ENCODE measurements at regions not wholly inside any gene's neighbourhood (a gene's known extent, or its start where the extent isn't known, plus 50 kb on each side); places are given as distances from the start of the nearest gene placed in this dataset.
"Not testable (repeated sequence)": the region's sequence is repeated elsewhere in the genome, so short reads cannot be mapped to it uniquely, and the experiment has no call there.

DNA sequence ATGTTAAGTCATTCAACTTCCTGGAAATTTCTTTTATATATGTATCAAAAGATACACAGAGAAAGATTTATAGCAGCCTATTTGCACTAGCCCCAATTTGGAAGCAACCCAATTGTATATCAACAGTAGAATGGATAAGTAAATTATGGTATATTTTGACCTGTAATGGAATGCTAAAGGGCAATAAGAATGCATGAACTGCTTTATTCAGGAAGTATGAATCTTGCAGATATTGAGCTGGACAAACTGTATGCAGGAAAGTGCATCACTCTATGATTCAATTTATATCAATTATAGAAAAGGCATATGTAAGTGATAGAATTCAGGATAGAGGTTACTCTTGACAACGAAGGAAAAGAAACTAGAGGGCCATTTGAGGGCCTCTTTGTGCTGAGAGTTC is 913.1 kb upstream of the FBXO33 start:
- intact Hi-C loops (cut with DNase I): no loop called here
- TF ChIP-seq POLR2AphosphoS5 (IDR thresholded peaks at IDR 0.05; ENCODE audit: insufficient read depth in 1 of 2, low read depth in 1 of 2): no peak
- TF ChIP-seq POLR2A (IDR thresholded peaks at IDR 0.05): no peak
- TF ChIP-seq, protein P1, sequence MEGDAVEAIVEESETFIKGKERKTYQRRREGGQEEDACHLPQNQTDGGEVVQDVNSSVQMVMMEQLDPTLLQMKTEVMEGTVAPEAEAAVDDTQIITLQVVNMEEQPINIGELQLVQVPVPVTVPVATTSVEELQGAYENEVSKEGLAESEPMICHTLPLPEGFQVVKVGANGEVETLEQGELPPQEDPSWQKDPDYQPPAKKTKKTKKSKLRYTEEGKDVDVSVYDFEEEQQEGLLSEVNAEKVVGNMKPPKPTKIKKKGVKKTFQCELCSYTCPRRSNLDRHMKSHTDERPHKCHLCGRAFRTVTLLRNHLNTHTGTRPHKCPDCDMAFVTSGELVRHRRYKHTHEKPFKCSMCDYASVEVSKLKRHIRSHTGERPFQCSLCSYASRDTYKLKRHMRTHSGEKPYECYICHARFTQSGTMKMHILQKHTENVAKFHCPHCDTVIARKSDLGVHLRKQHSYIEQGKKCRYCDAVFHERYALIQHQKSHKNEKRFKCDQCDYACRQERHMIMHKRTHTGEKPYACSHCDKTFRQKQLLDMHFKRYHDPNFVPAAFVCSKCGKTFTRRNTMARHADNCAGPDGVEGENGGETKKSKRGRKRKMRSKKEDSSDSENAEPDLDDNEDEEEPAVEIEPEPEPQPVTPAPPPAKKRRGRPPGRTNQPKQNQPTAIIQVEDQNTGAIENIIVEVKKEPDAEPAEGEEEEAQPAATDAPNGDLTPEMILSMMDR (IDR thresholded peaks at IDR 0.05): no peak
- DNase-seq (ENCODE audit: extremely low spot score in 2 of 2): no peak
- H3K4me1 ChIP-seq: no peaks in the 10 kb centered on the region
- H3K4me3 ChIP-seq: no peak overlapping the region
- H3K36me3 ChIP-seq: no peaks in the 10 kb centered on the region
- H3K27me3 ChIP-seq: no peaks in the 10 kb centered on the region
- no peaks in the 10 kb centered on the region for H3K9me3 ChIP-seq
- no peak overlapping the region for H3K27ac ChIP-seq

DNA sequence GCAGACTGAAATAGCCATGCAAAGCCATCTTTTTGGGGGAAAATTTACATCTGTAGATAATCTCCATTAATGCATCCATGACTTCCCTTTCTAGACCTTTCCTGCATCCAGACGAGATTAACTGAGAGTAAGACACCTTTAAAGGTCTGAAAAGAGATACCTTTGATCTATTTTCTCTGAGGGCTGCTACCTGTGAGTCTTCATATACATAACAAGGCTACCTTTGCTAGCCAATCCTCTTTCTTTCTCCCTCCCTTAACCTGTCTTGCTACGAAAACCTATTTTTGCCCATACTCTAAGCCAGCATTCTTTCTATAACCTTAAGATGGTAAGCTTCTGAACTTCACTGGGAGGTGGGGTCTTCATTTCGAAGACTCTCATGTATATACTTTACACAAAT is 908.5 kb upstream of the FBXO33 start:
- TF ChIP-seq, protein P1 (IDR thresholded peaks at IDR 0.05): no peak
- TF ChIP-seq POLR2A (IDR thresholded peaks at IDR 0.05) (no peak), POLR2AphosphoS5 (IDR thresholded peaks at IDR 0.05; ENCODE audit: insufficient read depth in 1 of 2, low read depth in 1 of 2) (no peak)
- intact Hi-C loops (cut with DNase I): no loop called here
- DNase-seq (ENCODE audit: extremely low spot score in 2 of 2): no peak
- H3K4me1 ChIP-seq: no peaks in the 10 kb centered on the region
- H3K9me3 ChIP-seq: no peaks in the 10 kb centered on the region
- H3K36me3 ChIP-seq: no peaks in the 10 kb centered on the region
- no peaks in the 10 kb centered on the region for H3K27me3 ChIP-seq
- H3K4me3 ChIP-seq: no peak overlapping the region
- H3K27ac ChIP-seq: no peak overlapping the region

DNA sequence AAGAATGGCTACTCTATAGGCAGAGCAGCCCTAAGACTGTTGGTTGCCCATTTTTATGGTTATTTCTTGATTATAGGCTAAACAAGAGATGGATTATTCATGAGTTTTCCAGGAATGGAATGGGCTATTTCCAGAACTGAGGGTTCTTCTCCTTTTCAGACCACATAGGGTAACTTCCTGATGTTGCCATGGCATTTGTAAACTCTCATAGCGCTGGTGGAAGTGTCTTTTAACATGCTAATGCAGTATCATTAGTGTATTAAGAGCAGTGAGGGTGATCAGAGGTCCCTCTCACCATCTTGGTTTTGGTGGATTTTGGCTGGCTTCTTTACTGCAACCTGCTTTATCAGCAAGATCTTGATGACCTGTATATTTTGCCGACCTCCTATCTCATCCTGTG is 904.6 kb upstream of the FBXO33 start:
- Histone ChIP-seq H3K9me3 (no peaks in the 10 kb centered on the region), H3K27ac (no peak overlapping the region), H3K4me3 (no peak overlapping the region), H3K36me3 (no peaks in the 10 kb centered on the region), H3K4me1 (no peaks in the 10 kb centered on the region), H3K27me3 (no peaks in the 10 kb centered on the region)
- TF ChIP-seq POLR2AphosphoS5 (IDR thresholded peaks at IDR 0.05; ENCODE audit: insufficient read depth in 1 of 2, low read depth in 1 of 2): no peak
- TF ChIP-seq, protein P1 (IDR thresholded peaks at IDR 0.05): no peak
- TF ChIP-seq POLR2A (IDR thresholded peaks at IDR 0.05): no peak
- DNase-seq (ENCODE audit: extremely low spot score in 2 of 2): no peak
- intact Hi-C loops (cut with DNase I): no loop called here

DNA sequence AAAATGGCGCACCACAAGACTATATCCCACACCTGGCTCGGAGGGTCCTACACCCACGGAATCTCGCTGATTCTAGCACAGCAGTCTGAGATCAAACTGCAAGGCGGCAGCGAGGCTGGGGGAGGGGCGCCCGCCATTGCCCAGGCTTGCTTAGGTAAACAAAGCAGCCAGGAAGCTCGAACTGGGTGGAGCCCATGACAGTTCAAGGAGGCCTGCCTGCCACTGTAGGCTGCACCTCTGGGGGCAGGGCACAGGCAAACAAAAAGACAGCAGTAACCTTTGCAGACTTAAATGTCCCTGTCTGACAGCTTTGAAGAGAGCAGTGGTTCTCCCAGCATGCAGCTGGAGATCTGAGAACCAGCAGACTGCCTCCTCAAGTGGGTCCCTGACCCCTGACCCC is 894.3 kb upstream of the FBXO33 start:
- intact Hi-C loops (cut with DNase I); DNase-seq (ENCODE audit: extremely low spot score in 2 of 2); H3K9me3 ChIP-seq; H3K36me3 ChIP-seq; H3K27ac ChIP-seq; H3K4me1 ChIP-seq; H3K27me3 ChIP-seq; H3K4me3 ChIP-seq: not testable (repeated sequence)

DNA sequence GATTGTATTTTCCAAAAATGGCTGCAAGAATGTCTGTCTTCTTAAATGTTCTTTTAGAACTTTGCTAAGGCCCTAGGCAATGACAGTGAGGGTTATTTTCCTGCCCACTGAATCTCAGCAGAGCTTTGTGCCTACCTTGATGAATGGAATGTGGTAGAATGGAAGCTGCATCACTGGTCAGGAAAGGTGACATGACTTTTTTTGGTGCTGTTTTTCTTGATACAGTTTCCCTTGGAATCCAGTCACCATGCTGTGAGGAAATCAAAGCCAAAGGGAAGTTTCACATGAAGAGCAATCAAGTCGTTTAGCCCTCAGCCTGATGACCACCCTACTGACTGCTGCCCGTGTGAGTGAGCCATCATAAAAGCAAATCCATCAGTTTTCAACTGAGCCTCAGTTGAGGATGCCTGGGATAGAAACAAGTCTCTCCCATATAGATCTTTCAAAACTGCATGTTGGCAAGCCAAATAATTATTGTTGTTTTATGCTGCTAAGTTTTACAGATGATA is 886.0 kb upstream of the FBXO33 start:
- TF ChIP-seq, protein P1 (IDR thresholded peaks at IDR 0.05): no peak
- TF ChIP-seq POLR2A (IDR thresholded peaks at IDR 0.05) (no peak), POLR2AphosphoS5 (IDR thresholded peaks at IDR 0.05; ENCODE audit: insufficient read depth in 1 of 2, low read depth in 1 of 2) (no peak)
- H3K36me3 ChIP-seq: no peaks in the 10 kb centered on the region
- H3K9me3 ChIP-seq: no peaks in the 10 kb centered on the region
- intact Hi-C loops (cut with DNase I): no loop called here
- H3K4me3 ChIP-seq: no peak overlapping the region
- no peaks in the 10 kb centered on the region for H3K4me1 ChIP-seq
- H3K27me3 ChIP-seq: no peaks in the 10 kb centered on the region
- no peak for DNase-seq (ENCODE audit: extremely low spot score in 2 of 2)
- no peak overlapping the region for H3K27ac ChIP-seq

DNA sequence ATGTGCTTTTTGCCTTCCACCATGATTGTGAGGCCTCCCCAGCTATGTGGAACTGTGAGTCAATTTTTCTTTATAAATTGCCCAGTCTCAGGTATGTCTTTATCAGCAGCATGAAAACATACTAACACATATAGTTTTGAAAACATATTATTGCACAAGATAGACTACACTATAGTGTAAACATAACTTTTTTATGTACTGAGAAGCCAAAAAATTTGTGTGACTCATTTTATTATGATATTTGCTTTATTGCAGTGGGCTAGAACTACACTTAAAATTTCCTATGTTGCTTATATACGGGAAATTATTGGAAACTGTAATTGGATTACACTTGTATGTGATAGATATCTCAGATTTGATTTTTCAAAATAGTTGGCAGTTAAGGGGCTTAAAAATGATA is 885.5 kb upstream of the FBXO33 start:
- H3K36me3 ChIP-seq: no peaks in the 10 kb centered on the region
- intact Hi-C loops (cut with DNase I): no loop called here
- H3K4me3 ChIP-seq: no peak overlapping the region
- no peak for DNase-seq (ENCODE audit: extremely low spot score in 2 of 2)
- no peaks in the 10 kb centered on the region for H3K9me3 ChIP-seq
- H3K27me3 ChIP-seq: no peaks in the 10 kb centered on the region
- TF ChIP-seq POLR2AphosphoS5 (IDR thresholded peaks at IDR 0.05; ENCODE audit: insufficient read depth in 1 of 2, low read depth in 1 of 2) (no peak), POLR2A (IDR thresholded peaks at IDR 0.05) (no peak)
- TF ChIP-seq, protein P1 (IDR thresholded peaks at IDR 0.05): no peak
- no peak overlapping the region for H3K27ac ChIP-seq
- no peaks in the 10 kb centered on the region for H3K4me1 ChIP-seq
